Smooth muscle cell (in vitro differentiated cells): ENCODE measurements at regions not wholly inside any gene's neighbourhood (a gene's known extent, or its start where the extent isn't known, plus 50 kb on each side); places are given as distances from the start of the nearest gene placed in this dataset.

Experiments used
- DNase-seq: peaks from one replicate; lab custom pipeline; 2025; ENCODE audit not compliant: unreplicated experiment; lab: John Stamatoyannopoulos, UW
- H2AFZ ChIP-seq: fragments of 200-600 bp; sonication (generic); 2 replicates; pipeline ENCODE4 v1.6.0; 2016; ENCODE audit warnings: antibody characterized with exemption, low read depth, mild to moderate bottlenecking
- H3F3A ChIP-seq: fragments of 200-600 bp; sonication (generic); 2 replicates; pipeline ENCODE4 v1.6.0; 2017; ENCODE audit warnings: antibody characterized with exemption, low read depth
- H3K27ac ChIP-seq: fragments of 200-600 bp; sonication (generic); 2 replicates; pipeline ENCODE4 v1.5.1; 2016; ENCODE audit warnings: low read depth, mild to moderate bottlenecking
- H3K27me3 ChIP-seq: fragments of 200-600 bp; sonication (generic); 2 replicates; pipeline ENCODE4 v1.6.1; 2016; ENCODE audit warnings: low read depth, mild to moderate bottlenecking
- H3K36me3 ChIP-seq: fragments of 200-600 bp; sonication (generic); 2 replicates; pipeline ENCODE4 v1.5.1; 2016; ENCODE audit warnings: low read depth
- H3K4me1 ChIP-seq: fragments of 200-600 bp; sonication (generic); 2 replicates; pipeline ENCODE4 v1.5.1; 2016; ENCODE audit warnings: low read depth
- H3K4me2 ChIP-seq: fragments of 200-600 bp; sonication (generic); 2 replicates; pipeline ENCODE4 v1.6.0; 2016; ENCODE audit warnings: mild to moderate bottlenecking
- H3K4me3 ChIP-seq: fragments of 200-600 bp; sonication (generic); 2 replicates; pipeline ENCODE4 v1.5.1; 2016; ENCODE audit warnings: mild to moderate bottlenecking
- H3K79me2 ChIP-seq: fragments of 200-600 bp; sonication (generic); 2 replicates; pipeline ENCODE4 v1.6.0; 2016; ENCODE audit warnings: low read depth, mild to moderate bottlenecking
- H3K9ac ChIP-seq: fragments of 200-600 bp; sonication (generic); 2 replicates; pipeline ENCODE4 v1.6.0; 2016; ENCODE audit warnings: low read depth
- H3K9me3 ChIP-seq: fragments of 200-600 bp; sonication (generic); replicated peaks from 2 replicates; pipeline ENCODE4 v1.5.1; 2016; ENCODE audit warnings: low read depth
- H4K20me1 ChIP-seq: fragments of 200-600 bp; sonication (generic); 2 replicates; pipeline ENCODE4 v1.6.0; 2016; ENCODE audit warnings: low read depth
- WGBS: methylation state at CpG from one replicate; pipeline ENCODE4 v1.1.7; 2016; ENCODE audit warnings: low lambda C conversion rate; 5-methylcytosine and 5-hydroxymethylcytosine counted together
- TF ChIP-seq, protein P1 (sequence below): fragments of 200-600 bp; sonication (generic); IDR thresholded peaks from 2 replicates; pipeline ENCODE4 v1.5.1; 2017; ENCODE audit warnings: borderline replicate concordance, mild to moderate bottlenecking, antibody characterized with exemption; ENCODE audit not compliant: insufficient read depth, poor library complexity, severe bottlenecking

DNA sequence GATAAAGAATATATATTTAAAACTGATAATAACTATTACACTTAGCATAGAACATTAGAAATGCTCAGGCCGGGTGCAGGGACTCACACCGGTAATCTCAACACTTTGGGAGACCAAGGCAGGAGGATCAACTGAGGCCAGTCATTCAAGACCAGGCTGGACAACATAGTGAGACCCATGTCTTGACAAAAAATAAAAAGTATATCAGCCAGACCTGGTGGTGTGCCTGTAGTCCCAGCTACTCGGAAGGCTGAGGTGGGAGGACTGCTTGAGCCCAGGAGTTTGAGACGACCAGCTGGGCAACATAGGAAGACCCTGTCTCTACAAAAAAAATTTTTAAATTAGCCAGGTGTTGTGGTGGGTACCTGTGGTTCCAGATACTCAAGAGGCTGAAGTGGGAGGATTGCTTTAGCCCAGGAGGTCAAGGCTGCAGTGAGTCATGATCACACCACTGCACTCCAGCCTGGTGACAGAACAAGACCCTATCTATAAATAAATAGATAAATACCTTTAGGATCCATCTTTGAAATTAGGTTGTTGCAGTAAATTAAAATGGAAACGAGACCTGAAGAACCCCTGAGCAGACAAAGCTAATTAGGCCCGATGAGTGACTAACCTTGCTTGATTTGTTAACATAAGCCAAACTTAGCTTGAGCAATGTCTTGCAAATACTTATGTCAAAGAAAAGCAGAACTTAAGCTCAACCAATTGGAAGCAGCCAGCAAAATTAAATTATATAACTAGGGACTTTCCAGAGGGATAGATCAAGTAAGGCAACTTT, 75.8 kb upstream of the E2F3 start:
- Histone ChIP-seq H3K79me2 (no peaks in the 10 kb centered on the region), H3K4me1 (no peaks in the 10 kb centered on the region), H3K9ac (no peak overlapping the region), H3K4me2 (no peak overlapping the region), H4K20me1 (no peaks in the 10 kb centered on the region), H2AFZ (no peak overlapping the region), H3F3A (no peaks in the 10 kb centered on the region), H3K9me3 (no peaks in the 10 kb centered on the region), H3K36me3 (no peaks in the 10 kb centered on the region), H3K27ac (no peak overlapping the region), H3K27me3 (no peaks in the 10 kb centered on the region), H3K4me3 (no peak overlapping the region)
- WGBS = 90% methylated on average over 6 of the region's 6 CpGs
- TF ChIP-seq, protein P1, sequence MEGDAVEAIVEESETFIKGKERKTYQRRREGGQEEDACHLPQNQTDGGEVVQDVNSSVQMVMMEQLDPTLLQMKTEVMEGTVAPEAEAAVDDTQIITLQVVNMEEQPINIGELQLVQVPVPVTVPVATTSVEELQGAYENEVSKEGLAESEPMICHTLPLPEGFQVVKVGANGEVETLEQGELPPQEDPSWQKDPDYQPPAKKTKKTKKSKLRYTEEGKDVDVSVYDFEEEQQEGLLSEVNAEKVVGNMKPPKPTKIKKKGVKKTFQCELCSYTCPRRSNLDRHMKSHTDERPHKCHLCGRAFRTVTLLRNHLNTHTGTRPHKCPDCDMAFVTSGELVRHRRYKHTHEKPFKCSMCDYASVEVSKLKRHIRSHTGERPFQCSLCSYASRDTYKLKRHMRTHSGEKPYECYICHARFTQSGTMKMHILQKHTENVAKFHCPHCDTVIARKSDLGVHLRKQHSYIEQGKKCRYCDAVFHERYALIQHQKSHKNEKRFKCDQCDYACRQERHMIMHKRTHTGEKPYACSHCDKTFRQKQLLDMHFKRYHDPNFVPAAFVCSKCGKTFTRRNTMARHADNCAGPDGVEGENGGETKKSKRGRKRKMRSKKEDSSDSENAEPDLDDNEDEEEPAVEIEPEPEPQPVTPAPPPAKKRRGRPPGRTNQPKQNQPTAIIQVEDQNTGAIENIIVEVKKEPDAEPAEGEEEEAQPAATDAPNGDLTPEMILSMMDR = no peak
- DNase-seq = no peak

DNA sequence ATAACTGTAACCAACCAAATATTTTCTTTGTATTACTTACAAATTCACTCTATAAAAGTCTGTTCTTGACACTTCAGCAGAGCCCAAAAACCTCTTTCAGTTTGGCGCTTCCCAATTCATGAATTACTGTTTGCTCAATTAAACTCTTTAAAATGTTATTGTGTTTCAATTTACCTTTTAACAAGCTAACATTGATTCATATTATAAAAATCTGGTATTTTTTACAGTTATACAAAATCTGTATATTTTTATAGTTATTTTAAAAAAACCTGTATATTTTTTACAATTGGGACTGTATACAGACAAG, 75.3 kb upstream of the E2F3 start:
- 95% methylated on average over 1 of the region's 1 CpG for WGBS
- H3K36me3 ChIP-seq = no peaks in the 10 kb centered on the region
- no peaks in the 10 kb centered on the region for H3K27me3 ChIP-seq
- no peak for DNase-seq
- no peaks in the 10 kb centered on the region for H3K79me2 ChIP-seq
- H2AFZ ChIP-seq = no peak overlapping the region
- no peaks in the 10 kb centered on the region for H3K9me3 ChIP-seq
- H3K27ac ChIP-seq = no peak overlapping the region
- H3K9ac ChIP-seq = no peak overlapping the region
- no peak overlapping the region for H3K4me3 ChIP-seq
- no peaks in the 10 kb centered on the region for H3F3A ChIP-seq
- no peaks in the 10 kb centered on the region for H3K4me1 ChIP-seq
- no peak overlapping the region for H3K4me2 ChIP-seq
- H4K20me1 ChIP-seq = no peaks in the 10 kb centered on the region
- TF ChIP-seq, protein P1 = no peak

DNA sequence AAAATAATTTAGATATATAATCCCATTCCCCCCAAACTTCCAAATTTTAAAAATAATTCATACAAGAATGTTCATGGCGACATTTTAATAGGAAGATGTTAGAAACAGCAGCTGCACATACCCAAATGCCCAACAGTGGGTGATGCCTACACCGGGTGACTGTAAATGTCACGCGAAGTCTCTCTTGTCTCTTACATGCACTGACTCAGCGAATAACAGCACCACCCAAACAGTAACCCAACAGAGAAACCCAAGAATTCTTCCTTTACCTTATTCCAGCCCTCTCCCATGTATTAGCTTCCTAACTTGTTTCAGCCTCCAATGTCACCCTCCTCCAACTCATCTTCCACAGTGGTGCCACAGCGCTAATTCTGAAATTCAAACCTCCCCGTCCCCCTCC, 74.5 kb upstream of the E2F3 start:
- no peak overlapping the region for H3K27ac ChIP-seq
- no peak overlapping the region for H3K4me2 ChIP-seq
- H3F3A ChIP-seq = no peaks in the 10 kb centered on the region
- no peaks in the 10 kb centered on the region for H3K79me2 ChIP-seq
- no peaks in the 10 kb centered on the region for H3K27me3 ChIP-seq
- TF ChIP-seq, protein P1 = no peak
- no peaks in the 10 kb centered on the region for H3K36me3 ChIP-seq
- no peak overlapping the region for H3K4me3 ChIP-seq
- H2AFZ ChIP-seq = no peak overlapping the region
- 98% methylated on average over 7 of the region's 7 CpGs for WGBS
- H3K9me3 ChIP-seq = no peaks in the 10 kb centered on the region
- no peaks in the 10 kb centered on the region for H3K4me1 ChIP-seq
- no peaks in the 10 kb centered on the region for H4K20me1 ChIP-seq
- no peak for DNase-seq
- H3K9ac ChIP-seq = no peak overlapping the region

DNA sequence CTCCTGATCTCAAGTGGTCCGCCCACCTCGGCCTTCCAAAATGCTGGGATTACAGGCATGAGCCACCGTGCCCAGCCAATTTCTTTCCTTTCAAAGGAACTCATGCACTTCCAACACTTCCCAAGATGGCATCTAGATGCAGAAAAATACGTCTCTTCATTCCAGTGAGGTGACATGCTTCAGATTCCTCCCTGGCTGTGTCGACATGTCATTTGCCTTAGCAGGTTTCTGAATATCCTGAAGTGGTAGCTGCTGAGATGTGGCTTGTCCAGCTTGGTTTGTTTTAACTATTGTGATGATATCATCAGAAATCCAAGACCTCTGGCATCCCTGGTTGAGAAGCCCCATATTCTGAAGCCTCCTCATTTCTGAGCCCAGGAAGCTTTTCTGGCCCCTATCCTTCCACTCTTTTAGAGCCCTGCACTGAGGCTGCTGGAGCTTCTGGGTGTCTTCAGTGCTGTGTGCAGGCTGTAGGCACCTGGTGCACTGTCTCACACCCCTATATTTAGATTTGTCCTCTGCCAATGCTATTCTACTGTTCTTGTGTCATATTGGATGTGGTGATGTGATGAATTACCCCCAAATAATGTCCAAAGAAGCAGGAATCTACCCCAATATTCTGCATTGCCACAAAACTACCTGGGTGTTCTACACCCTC, 73.3 kb upstream of the E2F3 start:
- Histone ChIP-seq H3K27ac (no peak overlapping the region), H3K9me3 (no peaks in the 10 kb centered on the region), H3K4me3 (no peak overlapping the region), H4K20me1 (no peaks in the 10 kb centered on the region), H3K79me2 (no peaks in the 10 kb centered on the region), H3K27me3 (no peaks in the 10 kb centered on the region), H2AFZ (no peak overlapping the region), H3K9ac (no peak overlapping the region), H3K4me2 (no peak overlapping the region), H3K4me1 (no peaks in the 10 kb centered on the region), H3K36me3 (no peaks in the 10 kb centered on the region), H3F3A (no peaks in the 10 kb centered on the region)
- no peak for DNase-seq
- WGBS = 74% methylated on average over 5 of the region's 5 CpGs
- TF ChIP-seq, protein P1 = no peak
